ENCODE measurements at regions not wholly inside any gene's neighbourhood (a gene's known extent, or its start where the extent isn't known, plus 50 kb on each side); places are given as distances from the start of the nearest gene placed in this dataset.

- Histone ChIP-seq H3K4me3 (ENCODE audit: low read depth in 1 of 2, low read length in 2 of 2) (no peak overlapping the region), H3K4me1 (ENCODE audit: control insufficient read depth in 2 of 2, insufficient read depth in 2 of 2, low read length in 1 of 2) (no peaks in the 10 kb centered on the region), H3K36me3 (ENCODE audit: control insufficient read depth in 2 of 2, insufficient read depth in 2 of 2, low read length in 1 of 2) (no peaks in the 10 kb centered on the region), H3K27ac (ENCODE audit: low read depth in 2 of 2, low read length in 1 of 2) (no peak overlapping the region), H3K27me3 (ENCODE audit: control insufficient read depth in 1 of 2, insufficient read depth in 2 of 2, low read length in 2 of 2) (no peaks in the 10 kb centered on the region), H3K9me3 (ENCODE audit: control insufficient read depth in 2 of 2, insufficient read depth in 1 of 2, low read depth in 1 of 2, low read length in 1 of 2) (peaks cover 0 to 4% of the 10 kb centered on the region in 2 donors)
- WGBS, 2 donors = 79 to 83% methylated on average over 3 of the region's 3 CpGs
Measured at GRCh38 chr18:73933685-73934084, 213.9 kb downstream of the FBXO15 start.

- no peaks in the 10 kb centered on the region for H3K9me3 ChIP-seq (ENCODE audit: control insufficient read depth in 2 of 2, insufficient read depth in 1 of 2, low read depth in 1 of 2, low read length in 1 of 2)
- no peaks in the 10 kb centered on the region for H3K27me3 ChIP-seq (ENCODE audit: control insufficient read depth in 1 of 2, insufficient read depth in 2 of 2, low read length in 2 of 2)
- no peak overlapping the region for H3K27ac ChIP-seq (ENCODE audit: low read depth in 2 of 2, low read length in 1 of 2)
- no peaks in the 10 kb centered on the region for H3K36me3 ChIP-seq (ENCODE audit: control insufficient read depth in 2 of 2, insufficient read depth in 2 of 2, low read length in 1 of 2)
- H3K4me3 ChIP-seq (ENCODE audit: low read depth in 1 of 2, low read length in 2 of 2) = no peak overlapping the region
- WGBS, 2 donors = 79 to 80% methylated on average over 4 of the region's 4 CpGs
- no peaks in the 10 kb centered on the region for H3K4me1 ChIP-seq (ENCODE audit: control insufficient read depth in 2 of 2, insufficient read depth in 2 of 2, low read length in 1 of 2)
Measured at GRCh38 chr18:73932976-73933375, 214.7 kb downstream of the FBXO15 start.

- H3K27ac ChIP-seq (ENCODE audit: low read depth in 2 of 2, low read length in 1 of 2) = no peak overlapping the region
- WGBS, 2 donors = 82 to 94% methylated on average over 2 of the region's 2 CpGs
- H3K4me3 ChIP-seq (ENCODE audit: low read depth in 1 of 2, low read length in 2 of 2) = no peak overlapping the region
- no peaks in the 10 kb centered on the region for H3K4me1 ChIP-seq (ENCODE audit: control insufficient read depth in 2 of 2, insufficient read depth in 2 of 2, low read length in 1 of 2)
- no peaks in the 10 kb centered on the region for H3K36me3 ChIP-seq (ENCODE audit: control insufficient read depth in 2 of 2, insufficient read depth in 2 of 2, low read length in 1 of 2)
- H3K9me3 ChIP-seq (ENCODE audit: control insufficient read depth in 2 of 2, insufficient read depth in 1 of 2, low read depth in 1 of 2, low read length in 1 of 2) = no peaks in the 10 kb centered on the region
- no peaks in the 10 kb centered on the region for H3K27me3 ChIP-seq (ENCODE audit: control insufficient read depth in 1 of 2, insufficient read depth in 2 of 2, low read length in 2 of 2)
Measured at GRCh38 chr18:73927496-73927895, 220.1 kb downstream of the FBXO15 start.

GRCh38 chr18:73924836-73925235, 222.8 kb downstream of the FBXO15 start:
- no peak overlapping the region for H3K4me3 ChIP-seq (ENCODE audit: low read depth in 1 of 2, low read length in 2 of 2)
- H3K36me3 ChIP-seq (ENCODE audit: control insufficient read depth in 2 of 2, insufficient read depth in 2 of 2, low read length in 1 of 2) = no peaks in the 10 kb centered on the region
- no peaks in the 10 kb centered on the region for H3K27me3 ChIP-seq (ENCODE audit: control insufficient read depth in 1 of 2, insufficient read depth in 2 of 2, low read length in 2 of 2)
- no peak overlapping the region for H3K27ac ChIP-seq (ENCODE audit: low read depth in 2 of 2, low read length in 1 of 2)
- H3K4me1 ChIP-seq (ENCODE audit: control insufficient read depth in 2 of 2, insufficient read depth in 2 of 2, low read length in 1 of 2) = no peaks in the 10 kb centered on the region
- peaks cover 0 to 4% of the 10 kb centered on the region in 2 donors for H3K9me3 ChIP-seq (ENCODE audit: control insufficient read depth in 2 of 2, insufficient read depth in 1 of 2, low read depth in 1 of 2, low read length in 1 of 2)
- WGBS, 2 donors = 61 to 81% methylated on average over 3 of the region's 3 CpGs

GRCh38 chr18:73924307-73924706, 223.3 kb downstream of the FBXO15 start:
- Histone ChIP-seq H3K36me3 (ENCODE audit: control insufficient read depth in 2 of 2, insufficient read depth in 2 of 2, low read length in 1 of 2) (no peaks in the 10 kb centered on the region), H3K27me3 (ENCODE audit: control insufficient read depth in 1 of 2, insufficient read depth in 2 of 2, low read length in 2 of 2) (no peaks in the 10 kb centered on the region), H3K9me3 (ENCODE audit: control insufficient read depth in 2 of 2, insufficient read depth in 1 of 2, low read depth in 1 of 2, low read length in 1 of 2) (peaks cover 0 to 4% of the 10 kb centered on the region in 2 donors), H3K4me3 (ENCODE audit: low read depth in 1 of 2, low read length in 2 of 2) (no peak overlapping the region), H3K27ac (ENCODE audit: low read depth in 2 of 2, low read length in 1 of 2) (no peak overlapping the region), H3K4me1 (ENCODE audit: control insufficient read depth in 2 of 2, insufficient read depth in 2 of 2, low read length in 1 of 2) (no peaks in the 10 kb centered on the region)
- WGBS, 2 donors = 81 to 84% methylated on average over 4 of the region's 4 CpGs

GRCh38 chr18:73923866-73924265, 223.8 kb downstream of the FBXO15 start:
- Histone ChIP-seq H3K4me3 (ENCODE audit: low read depth in 1 of 2, low read length in 2 of 2) (no peak overlapping the region), H3K27me3 (ENCODE audit: control insufficient read depth in 1 of 2, insufficient read depth in 2 of 2, low read length in 2 of 2) (no peaks in the 10 kb centered on the region), H3K4me1 (ENCODE audit: control insufficient read depth in 2 of 2, insufficient read depth in 2 of 2, low read length in 1 of 2) (no peaks in the 10 kb centered on the region), H3K36me3 (ENCODE audit: control insufficient read depth in 2 of 2, insufficient read depth in 2 of 2, low read length in 1 of 2) (no peaks in the 10 kb centered on the region), H3K27ac (ENCODE audit: low read depth in 2 of 2, low read length in 1 of 2) (no peak overlapping the region), H3K9me3 (ENCODE audit: control insufficient read depth in 2 of 2, insufficient read depth in 1 of 2, low read depth in 1 of 2, low read length in 1 of 2) (peaks cover 0 to 4% of the 10 kb centered on the region in 2 donors)
- 77 to 78% methylated on average over 3 of the region's 3 CpGs for WGBS, 2 donors

- Histone ChIP-seq H3K9me3 (ENCODE audit: control insufficient read depth in 2 of 2, insufficient read depth in 1 of 2, low read depth in 1 of 2, low read length in 1 of 2) (peaks cover 0 to 4% of the 10 kb centered on the region in 2 donors), H3K4me3 (ENCODE audit: low read depth in 1 of 2, low read length in 2 of 2) (no peak overlapping the region), H3K4me1 (ENCODE audit: control insufficient read depth in 2 of 2, insufficient read depth in 2 of 2, low read length in 1 of 2) (no peaks in the 10 kb centered on the region), H3K27me3 (ENCODE audit: control insufficient read depth in 1 of 2, insufficient read depth in 2 of 2, low read length in 2 of 2) (no peaks in the 10 kb centered on the region), H3K36me3 (ENCODE audit: control insufficient read depth in 2 of 2, insufficient read depth in 2 of 2, low read length in 1 of 2) (no peaks in the 10 kb centered on the region), H3K27ac (ENCODE audit: low read depth in 2 of 2, low read length in 1 of 2) (no peak overlapping the region)
- WGBS, 2 donors = 67 to 75% methylated on average over 2 of the region's 2 CpGs
Measured at GRCh38 chr18:73920033-73920432, 227.6 kb downstream of the FBXO15 start.

DNA sequence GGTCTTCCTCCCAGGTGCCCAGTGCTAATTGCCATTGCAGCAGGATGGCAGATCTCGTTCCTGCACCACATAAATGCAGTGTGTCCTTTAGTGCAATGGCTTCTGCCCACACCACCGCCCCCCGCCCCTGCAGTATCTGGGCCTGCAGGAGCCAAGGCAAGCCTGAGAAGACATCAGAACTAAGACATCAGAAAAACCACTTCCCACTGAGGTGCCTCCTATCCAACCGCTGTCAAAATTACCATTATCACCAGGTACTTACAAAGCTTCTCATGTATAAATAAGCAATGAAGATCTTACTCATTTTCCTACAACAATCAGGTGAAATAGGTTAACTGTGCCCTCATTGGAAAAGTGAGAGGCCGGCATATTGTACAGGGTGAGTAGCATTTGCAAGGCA, 228.8 kb downstream of the FBXO15 start:
- Histone ChIP-seq H3K27me3 (ENCODE audit: control insufficient read depth in 1 of 2, insufficient read depth in 2 of 2, low read length in 2 of 2) (no peaks in the 10 kb centered on the region), H3K36me3 (ENCODE audit: control insufficient read depth in 2 of 2, insufficient read depth in 2 of 2, low read length in 1 of 2) (no peaks in the 10 kb centered on the region), H3K27ac (ENCODE audit: low read depth in 2 of 2, low read length in 1 of 2) (no peak overlapping the region), H3K4me3 (ENCODE audit: low read depth in 1 of 2, low read length in 2 of 2) (no peak overlapping the region), H3K9me3 (ENCODE audit: control insufficient read depth in 2 of 2, insufficient read depth in 1 of 2, low read depth in 1 of 2, low read length in 1 of 2) (peaks cover 0 to 4% of the 10 kb centered on the region in 2 donors), H3K4me1 (ENCODE audit: control insufficient read depth in 2 of 2, insufficient read depth in 2 of 2, low read length in 1 of 2) (no peaks in the 10 kb centered on the region)
- WGBS, 2 donors = 84 to 86% methylated on average over 5 of the region's 5 CpGs

- H3K9me3 ChIP-seq (ENCODE audit: control insufficient read depth in 2 of 2, insufficient read depth in 1 of 2, low read depth in 1 of 2, low read length in 1 of 2) = peaks cover 0 to 1% of the 10 kb centered on the region in 2 donors
- no peaks in the 10 kb centered on the region for H3K27me3 ChIP-seq (ENCODE audit: control insufficient read depth in 1 of 2, insufficient read depth in 2 of 2, low read length in 2 of 2)
- no peaks in the 10 kb centered on the region for H3K36me3 ChIP-seq (ENCODE audit: control insufficient read depth in 2 of 2, insufficient read depth in 2 of 2, low read length in 1 of 2)
- no peak overlapping the region for H3K27ac ChIP-seq (ENCODE audit: low read depth in 2 of 2, low read length in 1 of 2)
- H3K4me1 ChIP-seq (ENCODE audit: control insufficient read depth in 2 of 2, insufficient read depth in 2 of 2, low read length in 1 of 2) = no peaks in the 10 kb centered on the region
- WGBS, 2 donors = 95% methylated on average over 1 of the region's 1 CpG
- H3K4me3 ChIP-seq (ENCODE audit: low read depth in 1 of 2, low read length in 2 of 2) = no peak overlapping the region
Measured at GRCh38 chr18:73917046-73917445, 230.6 kb downstream of the FBXO15 start.

- Histone ChIP-seq H3K4me1 (ENCODE audit: control insufficient read depth in 2 of 2, insufficient read depth in 2 of 2, low read length in 1 of 2) (no peaks in the 10 kb centered on the region), H3K36me3 (ENCODE audit: control insufficient read depth in 2 of 2, insufficient read depth in 2 of 2, low read length in 1 of 2) (no peaks in the 10 kb centered on the region), H3K27me3 (ENCODE audit: control insufficient read depth in 1 of 2, insufficient read depth in 2 of 2, low read length in 2 of 2) (no peaks in the 10 kb centered on the region), H3K9me3 (ENCODE audit: control insufficient read depth in 2 of 2, insufficient read depth in 1 of 2, low read depth in 1 of 2, low read length in 1 of 2) (no peaks in the 10 kb centered on the region), H3K27ac (ENCODE audit: low read depth in 2 of 2, low read length in 1 of 2) (no peak overlapping the region), H3K4me3 (ENCODE audit: low read depth in 1 of 2, low read length in 2 of 2) (no peak overlapping the region)
- 88 to 89% methylated on average over 8 of the region's 8 CpGs for WGBS, 2 donors
Measured at GRCh38 chr18:73913505-73913904, 234.1 kb downstream of the FBXO15 start.
